Activated CD4-positive, alpha-beta T cell treated with anti-CD3 and anti-CD28 coated beads for 36 hours (primary cell): ENCODE measurements at regions not wholly inside any gene's neighbourhood (a gene's known extent, or its start where the extent isn't known, plus 50 kb on each side); places are given as distances from the start of the nearest gene placed in this dataset.
A peak's percentile ranks its signal among the peaks of the same experiment; 100 is the strongest.

Experiments
- ATAC-seq: fragments of 200-7000 bp; cut with Tn5 transposase; one replicate; pipeline ENCODE4 v1.10.0; 2021; ENCODE audit warnings: mild to moderate bottlenecking, moderate library complexity
- CTCF ChIA-PET: fragments of 350-600 bp; sonication (Branson Sonifier 250); formaldehyde crosslinking; loops from one replicate; lab custom pipeline; 2021; ENCODE audit warnings: antibody characterized with exemption; lab: Charles Lee
- POLR2A ChIA-PET: fragments of 350-600 bp; sonication (Branson Sonifier 250); formaldehyde crosslinking; loops from one replicate; lab custom pipeline; 2021; ENCODE audit warnings: antibody characterized with exemption, inconsistent platforms; lab: Charles Lee
- DNase-seq: peaks from one replicate; pipeline ENCODE4 v3.0.0-alpha.2; 2020
- H3K27ac Mint-ChIP-seq: one replicate; pipeline ENCODE4 v1.8.0; 2021; ENCODE audit warnings: mixed read lengths
- H3K27me3 Mint-ChIP-seq: one replicate; pipeline ENCODE4 v1.8.0; 2021; ENCODE audit warnings: mixed read lengths
- H3K36me3 Mint-ChIP-seq: one replicate; pipeline ENCODE4 v1.8.0; 2021; ENCODE audit warnings: low read depth, mixed read lengths
- H3K4me1 Mint-ChIP-seq: one replicate; pipeline ENCODE4 v1.8.0; 2021; ENCODE audit warnings: mixed read lengths
- H3K4me3 Mint-ChIP-seq: one replicate; pipeline ENCODE4 v1.8.0; 2021; ENCODE audit warnings: mild to moderate bottlenecking, moderate library complexity, mixed read lengths
- H3K9me3 Mint-ChIP-seq: one replicate; pipeline ENCODE4 v1.8.0; 2021; ENCODE audit warnings: low read depth, mixed read lengths
- intact Hi-C, 2 experiments: fragments of 100-400 bp; cut with DNase I in 1 of 2; cut with micrococcal nuclease in 1 of 2; formaldehyde crosslinking; loops; one replicate each; pipeline versions ENCODE4 v1.14.2 to v1.15.1; 2022 to 2024; cut with DNase I, micrococcal nuclease

- H3K36me3 Mint-ChIP-seq, result no peaks in the 10 kb centered on the region
Observed at GRCh38 chr3:124459678-124460077, 270.6 kb upstream of the UMPS start.

GRCh38 chr3:124461126-124461525 lies 269.1 kb upstream of the UMPS start:
- ATAC-seq, result no peak
- ChIA-PET POLR2A (no interaction called here), CTCF (no interaction called here)
- no peak overlapping the region for H3K27ac Mint-ChIP-seq
- intact Hi-C loops, result loop anchor here in 1 of 2 experiments (10.0 kb wide), 1 partner anchor 426 kb away; the partner anchor contains the start of gene KALRN
- H3K9me3 Mint-ChIP-seq, result no peaks in the 10 kb centered on the region
- no peaks in the 10 kb centered on the region for H3K36me3 Mint-ChIP-seq
- peaks cover 17% of the 10 kb centered on the region for H3K27me3 Mint-ChIP-seq
- DNase-seq, result no peak
- H3K4me1 Mint-ChIP-seq, result no peaks in the 10 kb centered on the region
- no peak overlapping the region for H3K4me3 Mint-ChIP-seq

More at GRCh38 chr3:124459678-124460077, 270.6 kb upstream of the UMPS start:
- no peaks in the 10 kb centered on the region for H3K4me1 Mint-ChIP-seq
- intact Hi-C loops, result loop anchor here in 1 of 2 experiments (10.0 kb wide), 1 partner anchor 425 kb away; the partner anchor contains the start of gene KALRN
- no peak overlapping the region for H3K27ac Mint-ChIP-seq
- ATAC-seq, result no peak
- no peak for DNase-seq
- no peak overlapping the region for H3K4me3 Mint-ChIP-seq
- H3K9me3 Mint-ChIP-seq, result no peaks in the 10 kb centered on the region
- H3K27me3 Mint-ChIP-seq, result peaks cover 19% of the 10 kb centered on the region
- POLR2A ChIA-PET, result no interaction called here
- CTCF ChIA-PET, result interaction anchor here (0.6 to 2.3 kb wide), 4 partner anchors 9 to 279 kb away, joined by 3 to 10 read pairs (median 3); no protein-coding TSS in a partner anchor

DNA sequence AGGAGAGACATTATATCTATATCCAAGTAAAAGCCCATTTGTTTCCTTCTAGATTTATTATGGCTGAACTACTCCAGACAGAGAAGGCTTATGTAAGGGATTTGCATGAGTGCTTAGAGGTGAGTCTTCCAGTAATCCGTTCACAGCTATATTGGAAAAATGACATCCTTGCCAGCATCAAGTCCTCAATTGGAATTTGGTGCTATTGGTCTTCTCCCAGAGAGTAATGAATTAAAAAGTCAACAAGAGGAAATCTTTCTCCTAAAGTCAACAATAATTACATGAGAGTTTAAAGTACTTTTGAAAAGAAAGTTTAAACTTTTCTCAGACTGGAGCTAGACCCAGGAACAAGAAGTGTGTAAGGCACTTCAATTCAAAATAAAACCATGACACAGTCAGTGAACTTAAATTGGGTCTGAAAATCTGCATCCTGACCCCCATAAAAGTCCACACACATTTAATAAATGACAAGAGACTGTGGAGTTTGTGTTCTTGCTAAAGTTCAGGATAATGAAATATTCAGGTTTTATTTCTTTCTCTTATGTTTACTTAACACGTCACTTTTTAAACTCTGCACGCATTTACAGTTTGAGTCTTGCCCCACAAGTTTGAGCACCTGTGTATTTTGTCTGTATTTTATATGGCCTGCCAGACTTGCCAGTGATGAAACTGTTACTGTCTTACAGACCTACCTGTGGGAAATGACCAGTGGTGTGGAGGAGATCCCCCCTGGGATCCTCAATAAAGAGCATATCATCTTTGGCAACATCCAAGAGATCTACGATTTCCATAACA lies 268.2 kb upstream of the UMPS start:
- DNase-seq, result no peak
- Mint-ChIP-seq H3K9me3 (no peaks in the 10 kb centered on the region), H3K27ac (no peak overlapping the region), H3K4me3 (no peak overlapping the region), H3K4me1 (no peaks in the 10 kb centered on the region), H3K27me3 (peaks cover 19% of the 10 kb centered on the region), H3K36me3 (no peaks in the 10 kb centered on the region)
- intact Hi-C loops, result loop anchor here in 1 of 2 experiments (10.0 kb wide), 1 partner anchor 427 kb away; the partner anchor contains the start of gene KALRN
- ChIA-PET CTCF (no interaction called here), POLR2A (no interaction called here)
- ATAC-seq, result no peak

DNA sequence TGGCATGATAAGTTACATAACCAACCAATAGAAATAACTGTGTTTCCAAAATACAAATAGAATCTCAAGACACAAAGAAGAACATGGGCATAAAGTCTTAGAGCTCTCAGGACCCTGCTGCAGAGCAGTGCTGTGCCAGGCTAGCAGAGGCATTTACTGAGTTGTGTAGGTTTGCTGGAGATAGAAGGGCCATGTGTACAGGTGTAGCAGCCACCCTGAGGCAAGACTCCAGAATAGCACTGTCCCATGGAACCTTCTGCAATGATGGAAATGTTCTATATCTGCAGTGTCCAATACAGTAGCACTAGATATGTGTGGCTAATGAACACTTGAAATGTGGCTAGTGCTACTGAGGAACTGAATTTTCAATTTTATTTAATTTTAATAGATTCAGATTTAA lies 267.0 kb upstream of the UMPS start:
- Mint-ChIP-seq H3K9me3 (no peaks in the 10 kb centered on the region), H3K4me1 (no peaks in the 10 kb centered on the region), H3K4me3 (no peak overlapping the region), H3K27me3 (peaks cover 14% of the 10 kb centered on the region), H3K36me3 (no peaks in the 10 kb centered on the region), H3K27ac (no peak overlapping the region)
- intact Hi-C loops, result loop anchor here in 1 of 2 experiments (10.0 kb wide), 1 partner anchor 428 kb away; the partner anchor contains the start of gene KALRN
- CTCF ChIA-PET, result no interaction called here
- ATAC-seq, result no peak
- no peak for DNase-seq
- POLR2A ChIA-PET, result no interaction called here

DNA sequence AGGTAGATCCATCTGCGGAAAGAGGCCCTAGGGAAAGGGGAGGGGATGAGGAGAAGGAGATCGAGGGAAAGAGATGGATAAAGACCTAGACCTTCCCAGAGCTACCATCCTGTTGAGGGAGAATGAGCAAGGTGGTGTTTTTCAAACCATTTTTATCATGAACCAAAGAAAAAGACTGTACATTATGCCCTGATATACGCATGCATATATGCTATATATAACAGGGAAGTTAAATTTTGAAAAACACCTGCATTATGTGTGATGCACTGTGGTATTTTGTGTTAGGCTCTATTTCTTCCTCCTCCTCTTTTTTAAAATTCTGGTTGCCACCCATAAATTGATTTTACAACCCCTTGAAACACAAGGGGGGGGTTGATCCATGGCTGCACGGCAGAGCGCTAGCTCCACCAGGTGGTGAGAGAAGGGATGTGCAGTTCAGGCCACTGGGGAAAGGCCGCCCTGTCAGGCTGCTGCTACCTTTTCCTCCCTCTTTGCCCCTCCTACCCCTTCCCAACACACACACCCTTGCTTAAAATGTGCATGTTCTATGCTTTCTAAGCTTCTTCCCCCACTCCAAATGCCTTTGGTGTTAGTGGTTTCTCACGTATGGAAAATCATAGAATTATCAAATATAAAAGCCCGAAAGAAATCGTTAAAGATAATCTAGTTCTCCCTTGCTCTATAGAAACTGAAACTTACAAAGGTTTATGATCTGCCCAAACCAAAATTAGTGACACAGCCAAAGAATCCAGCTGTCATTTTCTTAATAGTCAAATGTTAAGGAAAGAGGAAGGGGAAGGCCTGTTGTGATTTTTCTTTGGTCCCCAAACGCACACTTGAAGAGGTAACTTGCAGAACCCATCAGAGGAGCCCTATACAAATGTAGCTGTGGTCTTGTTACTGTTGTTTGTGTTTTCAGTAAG lies 262.0 kb upstream of the UMPS start:
- no peaks in the 10 kb centered on the region for H3K4me1 Mint-ChIP-seq
- ChIA-PET POLR2A (no interaction called here), CTCF (interaction anchor here (0.6 to 2.1 kb wide), 9 partner anchors 10 to 91 kb away, joined by 3 to 10 read pairs (median 4); no protein-coding TSS in a partner anchor)
- no peak overlapping the region for H3K27ac Mint-ChIP-seq
- H3K4me3 Mint-ChIP-seq, result no peak overlapping the region
- H3K36me3 Mint-ChIP-seq, result no peaks in the 10 kb centered on the region
- no peaks in the 10 kb centered on the region for H3K9me3 Mint-ChIP-seq
- intact Hi-C loops, result loop anchor here (1.0 to 10.0 kb wide), 4 partner anchors 117 to 433 kb away; partner anchors contain the start of gene KALRN (in 1 of the 2)
- DNase-seq (peak; percentile 61), ATAC-seq (peak; percentile 53)
- peaks cover 20% of the 10 kb centered on the region for H3K27me3 Mint-ChIP-seq

DNA sequence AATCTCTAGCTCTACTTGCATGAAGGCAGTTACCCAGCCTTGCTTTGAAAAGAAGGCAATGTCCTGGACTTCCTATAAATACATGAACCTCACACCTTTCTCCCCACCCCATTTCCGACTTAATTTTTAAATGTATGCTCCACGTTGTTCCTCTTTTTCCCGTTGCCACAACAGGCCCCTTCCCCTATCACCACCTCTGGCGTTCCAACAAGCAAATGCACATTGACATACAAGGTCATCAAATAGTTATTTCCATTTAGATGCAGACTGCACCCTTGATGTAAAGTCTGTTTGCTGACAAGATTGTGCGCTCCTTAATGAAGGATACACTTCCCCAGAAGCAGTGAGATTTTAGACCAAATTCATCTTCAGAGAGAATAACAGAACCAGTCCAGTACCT lies 260.7 kb upstream of the UMPS start:
- Mint-ChIP-seq H3K9me3 (no peaks in the 10 kb centered on the region), H3K27me3 (peaks cover 20% of the 10 kb centered on the region), H3K4me1 (no peaks in the 10 kb centered on the region), H3K36me3 (no peaks in the 10 kb centered on the region), H3K27ac (no peak overlapping the region), H3K4me3 (no peak overlapping the region)
- ATAC-seq (no peak), DNase-seq (no peak)
- intact Hi-C loops, result loop anchor here (2.0 to 10.0 kb wide), 2 partner anchors 119 to 435 kb away; partner anchors contain the start of gene KALRN (in 1 of the 2)
- POLR2A ChIA-PET, result no interaction called here
- CTCF ChIA-PET, result interaction anchor here (0.6 to 2.1 kb wide), 2 partner anchors 14 to 849 kb away, joined by 4 to 9 read pairs; no protein-coding TSS in a partner anchor

GRCh38 chr3:124478830-124479229 lies 251.4 kb upstream of the UMPS start:
- POLR2A ChIA-PET, result no interaction called here
- Mint-ChIP-seq H3K4me3 (no peak overlapping the region), H3K4me1 (no peaks in the 10 kb centered on the region), H3K27me3 (peaks cover 14% of the 10 kb centered on the region), H3K36me3 (no peaks in the 10 kb centered on the region), H3K27ac (no peak overlapping the region), H3K9me3 (no peaks in the 10 kb centered on the region)
- DNase-seq (no peak), ATAC-seq (no peak)
- intact Hi-C loops, result no loop called here
- CTCF ChIA-PET, result no interaction called here

DNA sequence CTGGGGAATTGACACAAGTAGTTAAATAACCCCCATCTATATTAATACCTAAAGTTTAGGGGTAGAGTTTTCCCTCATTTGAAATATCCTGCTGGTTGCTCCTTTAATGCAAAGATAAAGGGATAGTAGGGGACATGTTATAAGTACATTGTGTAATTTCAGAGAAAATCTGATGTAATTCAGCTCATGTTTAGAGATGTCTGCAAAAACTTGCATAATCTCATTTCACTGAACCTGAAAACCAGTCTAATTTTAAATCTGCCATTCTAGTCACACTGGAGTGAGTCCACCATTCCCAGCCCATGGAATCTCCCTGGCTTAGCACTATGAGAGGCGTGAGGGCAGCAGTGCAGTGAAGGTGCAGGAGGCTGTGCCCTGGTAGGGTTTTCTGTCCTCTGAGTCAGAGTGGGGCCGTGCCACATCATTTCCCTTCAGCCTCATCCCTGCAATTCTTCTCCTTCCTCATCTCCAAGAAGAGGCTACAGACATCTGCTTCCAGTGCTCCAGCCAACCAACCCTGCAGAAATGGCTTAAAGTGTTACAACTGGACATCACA lies 246.3 kb upstream of the UMPS start:
- H3K4me3 Mint-ChIP-seq, result no peak overlapping the region
- peaks cover 20% of the 10 kb centered on the region for H3K27me3 Mint-ChIP-seq
- intact Hi-C loops, result no loop called here
- DNase-seq, result no peak
- CTCF ChIA-PET, result no interaction called here
- no peaks in the 10 kb centered on the region for H3K36me3 Mint-ChIP-seq
- H3K27ac Mint-ChIP-seq, result no peak overlapping the region
- POLR2A ChIA-PET, result no interaction called here
- H3K9me3 Mint-ChIP-seq, result no peaks in the 10 kb centered on the region
- no peaks in the 10 kb centered on the region for H3K4me1 Mint-ChIP-seq
- ATAC-seq, result no peak

- H3K27ac Mint-ChIP-seq, result no peak overlapping the region
- H3K9me3 Mint-ChIP-seq, result no peaks in the 10 kb centered on the region
- no peaks in the 10 kb centered on the region for H3K36me3 Mint-ChIP-seq
- intact Hi-C loops, result no loop called here
- DNase-seq, result no peak
- no peak overlapping the region for H3K4me3 Mint-ChIP-seq
- H3K4me1 Mint-ChIP-seq, result no peaks in the 10 kb centered on the region
- CTCF ChIA-PET, result interaction anchor here (1.6 kb wide), 1 partner anchor 18 kb away, joined by 4 read pairs; no protein-coding TSS in a partner anchor
- peaks cover 22% of the 10 kb centered on the region for H3K27me3 Mint-ChIP-seq
- ATAC-seq, result no peak
- POLR2A ChIA-PET, result no interaction called here
Observed at GRCh38 chr3:124486324-124486723, 243.9 kb upstream of the UMPS start.

GRCh38 chr3:124489506-124489905 lies 240.7 kb upstream of the UMPS start:
- ChIA-PET POLR2A (no interaction called here), CTCF (interaction anchor here (1.3 kb wide), 1 partner anchor 10 kb away, joined by 3 read pairs; no protein-coding TSS in a partner anchor)
- no peak overlapping the region for H3K27ac Mint-ChIP-seq
- H3K9me3 Mint-ChIP-seq, result no peaks in the 10 kb centered on the region
- ATAC-seq (no peak), DNase-seq (no peak)
- peaks cover 9% of the 10 kb centered on the region for H3K27me3 Mint-ChIP-seq
- H3K36me3 Mint-ChIP-seq, result no peaks in the 10 kb centered on the region
- intact Hi-C loops, result no loop called here
- H3K4me1 Mint-ChIP-seq, result no peaks in the 10 kb centered on the region
- H3K4me3 Mint-ChIP-seq, result no peak overlapping the region

- H3K27ac Mint-ChIP-seq, result no peak overlapping the region
- CTCF ChIA-PET, result interaction anchor here (1.3 kb wide), 1 partner anchor 9 kb away, joined by 3 read pairs; no protein-coding TSS in a partner anchor
- DNase-seq (no peak), ATAC-seq (no peak)
- intact Hi-C loops, result no loop called here
- H3K9me3 Mint-ChIP-seq, result no peaks in the 10 kb centered on the region
- no peaks in the 10 kb centered on the region for H3K4me1 Mint-ChIP-seq
- no peaks in the 10 kb centered on the region for H3K36me3 Mint-ChIP-seq
- no peak overlapping the region for H3K4me3 Mint-ChIP-seq
- POLR2A ChIA-PET, result no interaction called here
- peaks cover 6% of the 10 kb centered on the region for H3K27me3 Mint-ChIP-seq
Observed at GRCh38 chr3:124491098-124491497, 239.2 kb upstream of the UMPS start.
